AG09309 (cell line): ENCODE measurements at regions not wholly inside any gene's neighbourhood (a gene's known extent, or its start where the extent isn't known, plus 50 kb on each side); places are given as distances from the start of the nearest gene placed in this dataset.
A peak's percentile ranks its signal among the peaks of the same experiment; 100 is the strongest.

ENCODE experiments used
- DNase-seq: peaks from one replicate; pipeline ENCODE4 v3.0.0-alpha.2; 2010; ENCODE audit warnings: low read depth
- H3K4me3 ChIP-seq: 2 replicates; pipeline ENCODE4 v1.5.1; 2011; ENCODE audit warnings: mild to moderate bottlenecking, low read depth, low read length, moderate library complexity; ENCODE audit not compliant: control insufficient read depth
- TF ChIP-seq, protein P1 (sequence below): IDR thresholded peaks from 2 replicates; pipeline ENCODE4 v1.5.1; 2011; ENCODE audit warnings: mild to moderate bottlenecking, low read depth, low read length, inconsistent platforms; ENCODE audit not compliant: insufficient read depth, control insufficient read depth; ENCODE audit errors: missing control alignments

DNA sequence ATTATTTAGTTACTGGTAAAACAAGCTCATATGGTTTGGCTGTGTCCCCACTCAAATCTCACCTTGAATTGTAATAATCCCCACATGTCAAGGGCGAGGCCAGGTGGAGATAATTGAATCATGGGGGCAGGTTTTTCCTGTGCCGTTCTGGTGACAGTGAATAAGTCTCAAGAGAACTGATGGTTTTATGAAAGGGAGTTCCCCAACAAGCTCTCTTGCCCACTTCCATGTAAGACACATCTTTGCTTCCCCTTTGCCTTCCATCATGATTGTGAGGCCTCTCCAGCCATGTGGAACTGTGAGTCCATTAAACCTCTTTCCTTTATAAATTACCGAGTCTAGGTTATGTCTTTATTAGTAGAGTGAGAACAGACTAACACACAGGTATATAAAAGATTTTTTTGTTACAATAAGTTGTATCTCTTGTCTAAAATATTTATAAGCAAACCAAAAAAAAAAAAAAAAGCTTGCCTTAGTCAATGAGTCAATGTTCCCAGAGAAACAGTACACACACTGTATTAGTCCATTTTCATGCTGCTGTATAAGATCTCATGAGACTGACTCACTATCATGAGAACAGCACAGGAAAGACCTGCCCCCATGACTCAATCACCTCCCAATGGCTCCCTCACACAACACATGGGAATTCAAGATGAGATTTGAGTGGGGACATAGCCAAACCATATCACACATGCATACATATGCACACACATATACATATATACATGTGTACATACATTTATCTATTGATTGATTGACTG, 138.3 kb downstream of the BASP1 start:
- TF ChIP-seq, protein P1, sequence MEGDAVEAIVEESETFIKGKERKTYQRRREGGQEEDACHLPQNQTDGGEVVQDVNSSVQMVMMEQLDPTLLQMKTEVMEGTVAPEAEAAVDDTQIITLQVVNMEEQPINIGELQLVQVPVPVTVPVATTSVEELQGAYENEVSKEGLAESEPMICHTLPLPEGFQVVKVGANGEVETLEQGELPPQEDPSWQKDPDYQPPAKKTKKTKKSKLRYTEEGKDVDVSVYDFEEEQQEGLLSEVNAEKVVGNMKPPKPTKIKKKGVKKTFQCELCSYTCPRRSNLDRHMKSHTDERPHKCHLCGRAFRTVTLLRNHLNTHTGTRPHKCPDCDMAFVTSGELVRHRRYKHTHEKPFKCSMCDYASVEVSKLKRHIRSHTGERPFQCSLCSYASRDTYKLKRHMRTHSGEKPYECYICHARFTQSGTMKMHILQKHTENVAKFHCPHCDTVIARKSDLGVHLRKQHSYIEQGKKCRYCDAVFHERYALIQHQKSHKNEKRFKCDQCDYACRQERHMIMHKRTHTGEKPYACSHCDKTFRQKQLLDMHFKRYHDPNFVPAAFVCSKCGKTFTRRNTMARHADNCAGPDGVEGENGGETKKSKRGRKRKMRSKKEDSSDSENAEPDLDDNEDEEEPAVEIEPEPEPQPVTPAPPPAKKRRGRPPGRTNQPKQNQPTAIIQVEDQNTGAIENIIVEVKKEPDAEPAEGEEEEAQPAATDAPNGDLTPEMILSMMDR: no peak
- no peak overlapping the region for H3K4me3 ChIP-seq
- peak; percentile 46 for DNase-seq

DNA sequence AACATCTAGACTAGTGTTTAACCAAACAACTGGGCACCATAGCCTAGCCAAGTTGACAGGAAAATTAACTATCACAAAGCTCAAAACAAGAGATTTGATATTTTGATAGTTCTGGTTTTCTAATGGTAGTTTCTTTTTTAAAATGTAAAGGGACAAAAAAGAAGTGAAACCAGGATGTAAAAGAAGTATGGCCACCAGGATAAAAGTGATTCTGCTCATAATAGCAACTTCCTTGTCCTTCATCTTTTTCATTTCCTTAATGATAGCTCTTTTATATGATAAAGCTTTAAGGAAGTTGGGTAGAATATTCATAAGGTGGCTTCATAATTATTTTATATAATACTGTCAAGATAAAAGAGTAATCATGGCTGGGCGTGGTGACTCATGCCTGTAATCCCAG, 139.1 kb downstream of the BASP1 start:
- no peak overlapping the region for H3K4me3 ChIP-seq
- DNase-seq: no peak
- TF ChIP-seq, protein P1: no peak

DNA sequence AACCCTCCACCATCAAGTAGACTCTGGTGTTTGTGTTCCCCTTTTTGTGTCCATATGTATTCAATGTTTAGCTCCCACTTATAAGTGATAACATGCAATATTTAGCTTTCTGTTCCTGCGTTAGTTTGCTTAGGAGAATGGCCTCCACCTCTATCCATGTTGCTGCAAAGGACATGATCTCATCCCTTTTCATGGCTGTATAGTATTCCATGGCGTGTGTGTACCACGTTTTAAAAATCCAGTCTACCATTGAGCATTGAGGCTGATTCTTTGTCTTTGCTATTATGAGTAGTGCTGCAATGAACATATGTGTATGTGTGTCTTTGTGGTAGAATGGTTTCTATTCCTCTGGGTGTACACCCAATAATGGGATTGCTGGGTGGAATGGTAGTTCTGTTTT, 140.1 kb downstream of the BASP1 start:
- H3K4me3 ChIP-seq: no peak overlapping the region
- TF ChIP-seq, protein P1: no peak
- DNase-seq: no peak

DNA sequence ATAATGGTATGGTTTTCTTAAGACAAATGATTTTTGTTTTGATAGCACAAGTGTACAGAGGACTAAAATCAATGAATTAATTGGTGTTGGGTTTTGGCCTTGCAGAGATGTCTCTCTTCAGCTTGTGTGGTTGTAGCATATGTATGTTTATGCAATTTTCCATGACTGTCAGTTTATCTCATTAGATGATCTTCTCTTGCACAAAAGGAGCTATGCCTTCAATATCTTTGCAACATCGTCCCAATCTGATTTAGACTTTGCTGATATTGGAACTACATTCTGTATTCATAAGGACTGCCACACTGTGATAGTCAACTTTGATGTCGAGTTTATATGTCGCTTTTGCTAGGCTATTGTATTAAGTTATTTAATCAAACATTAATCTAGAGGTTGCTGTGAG, 140.0 kb upstream of the TAF11L2 start:
- no peak for DNase-seq
- H3K4me3 ChIP-seq: no peak overlapping the region
- TF ChIP-seq, protein P1: no peak

DNA sequence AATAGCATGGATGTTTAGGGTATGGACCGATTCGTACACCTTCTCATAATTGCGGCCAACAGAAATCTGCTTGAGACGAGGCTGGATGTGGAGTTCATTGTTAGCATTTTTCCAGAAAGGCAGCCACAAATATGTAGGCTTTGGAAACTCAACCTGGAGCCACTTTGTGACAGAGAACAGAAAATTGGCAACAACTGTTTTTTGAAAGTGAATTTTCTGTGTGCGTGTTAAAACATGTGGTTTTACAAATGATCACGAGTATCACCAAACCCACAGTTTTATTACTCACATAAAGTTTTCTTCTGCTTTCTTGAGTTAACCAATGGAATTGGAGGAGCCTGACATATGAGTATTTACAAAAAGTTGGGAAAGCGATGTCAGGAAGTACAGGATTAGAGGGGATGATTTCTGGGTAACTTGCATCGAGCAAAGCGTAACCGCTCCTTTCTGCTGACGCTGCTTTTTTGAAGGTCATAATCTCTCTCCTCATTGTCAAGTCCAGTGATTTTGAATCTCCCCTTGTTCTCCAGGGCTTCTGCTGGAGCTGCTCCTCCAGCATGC, 138.5 kb upstream of the TAF11L2 start:
- DNase-seq: peak; percentile 93
- H3K4me3 ChIP-seq: no peak overlapping the region; the same call in 1 of the 2 replicates
- TF ChIP-seq, protein P1: no peak

DNA sequence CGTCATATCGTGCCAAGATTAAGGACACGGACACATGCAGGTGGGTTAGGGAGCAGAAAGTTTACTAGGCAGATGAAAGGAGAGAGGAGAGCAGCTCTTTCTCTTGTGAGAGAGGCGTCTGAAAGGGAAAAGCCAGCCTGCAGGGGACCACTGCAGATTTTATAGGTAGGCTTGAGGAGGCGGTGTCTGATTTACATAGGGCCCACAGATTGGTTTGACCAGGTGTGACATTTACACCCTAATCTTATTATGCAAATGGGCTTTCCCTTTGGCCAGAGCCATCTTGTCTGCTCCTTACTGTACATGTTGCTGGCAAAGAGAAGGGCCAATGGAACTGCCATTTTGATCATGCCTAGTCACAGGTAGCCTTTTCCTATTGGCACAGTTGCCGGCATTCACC, 137.2 kb upstream of the TAF11L2 start:
- TF ChIP-seq, protein P1: no peak
- H3K4me3 ChIP-seq: no peak overlapping the region
- no peak for DNase-seq
